GM19025 (cell line): ENCODE measurements at regions not wholly inside any gene's neighbourhood (a gene's known extent, or its start where the extent isn't known, plus 50 kb on each side); places are given as distances from the start of the nearest gene placed in this dataset.

Experiments used
- ATAC-seq: cut with Tn5 transposase; IDR thresholded peaks from one replicate; pipeline ENCODE4 v1.9.1; 2021; ENCODE audit warnings: mild to moderate bottlenecking, low read depth, moderate library complexity; ENCODE audit not compliant: unreplicated experiment

GRCh38 chr2:196380098-196380497 is 208.7 kb upstream of the STK17B start:
- ATAC-seq = no peak

- no peak for ATAC-seq
Measured at GRCh38 chr2:196380575-196380974, 209.2 kb upstream of the STK17B start.

- ATAC-seq = no peak
Measured at GRCh38 chr2:196381464-196381863, 210.1 kb upstream of the STK17B start.

GRCh38 chr2:196383799-196384198 is 212.4 kb upstream of the STK17B start:
- ATAC-seq = no peak

GRCh38 chr2:196384729-196385128 is 213.4 kb upstream of the STK17B start:
- peak; percentile 70 for ATAC-seq

GRCh38 chr2:196389670-196390069 is 218.3 kb upstream of the STK17B start:
- no peak for ATAC-seq

- ATAC-seq = no peak
Measured at GRCh38 chr2:196390243-196391148, 219.1 kb upstream of the STK17B start.

GRCh38 chr2:196391149-196391479 is 219.7 kb upstream of the STK17B start:
- ATAC-seq = no peak

- ATAC-seq = no peak
Measured at GRCh38 chr2:196399096-196399495, 227.7 kb upstream of the STK17B start.

GRCh38 chr2:196399722-196400691 is 228.6 kb upstream of the STK17B start:
- ATAC-seq = no peak

GRCh38 chr2:196403471-196403870 is 232.1 kb upstream of the STK17B start:
- no peak for ATAC-seq

GRCh38 chr2:196404276-196404675 is 232.9 kb upstream of the STK17B start:
- no peak for ATAC-seq

GRCh38 chr2:196407675-196408264 is 231.7 kb upstream of the CCDC150 start:
- ATAC-seq = no peak

GRCh38 chr2:196409376-196409775 is 230.1 kb upstream of the CCDC150 start:
- ATAC-seq = no peak

GRCh38 chr2:196410008-196410407 is 229.5 kb upstream of the CCDC150 start:
- no peak for ATAC-seq

- peak; percentile 68 for ATAC-seq
Measured at GRCh38 chr2:196413821-196414274, 225.7 kb upstream of the CCDC150 start.

- ATAC-seq = peak; percentile 47
Measured at GRCh38 chr2:196415384-196415783, 224.1 kb upstream of the CCDC150 start.

GRCh38 chr2:196420143-196420542 is 219.4 kb upstream of the CCDC150 start:
- ATAC-seq = no peak

GRCh38 chr2:196421880-196422279 is 217.6 kb upstream of the CCDC150 start:
- no peak for ATAC-seq

- no peak for ATAC-seq
Measured at GRCh38 chr2:196422361-196422760, 217.2 kb upstream of the CCDC150 start.

GRCh38 chr2:196426122-196426521 is 213.4 kb upstream of the CCDC150 start:
- no peak for ATAC-seq
